HepG2 (cell line): ENCODE measurements at regions not wholly inside any gene's neighbourhood (a gene's known extent, or its start where the extent isn't known, plus 50 kb on each side); places are given as distances from the start of the nearest gene placed in this dataset.

Experiments used
- ATAC-seq: fragments of 200-7000 bp; cut with Tn5 transposase; 3 replicates; pipeline ENCODE4 v1.9.1; 2020; ENCODE audit warnings: mild to moderate bottlenecking, moderate library complexity
- BruUV-seq: library from RNA; stranded (reverse); fragments of 400-500 nt; replicated peaks from 2 replicates; lab custom pipeline; 2021; lab: Mats Ljungman, UMichigan
- CTCF ChIA-PET: fragments of 300-600 bp; formaldehyde crosslinking; extraction: SDS; loops from one replicate; lab custom pipeline; 2021; ENCODE audit warnings: low total read pairs, inconsistent platforms, low intra/inter-chr PET ratio; lab: Yijun Ruan, JAX
- POLR2A ChIA-PET: fragments of 350-600 bp; sonication (Branson Sonifier 250); formaldehyde crosslinking; loops from one replicate; lab custom pipeline; 2020; ENCODE audit warnings: antibody characterized with exemption, inconsistent platforms; lab: Yijun Ruan, JAX
- DNase-seq: peaks from one replicate; pipeline ENCODE4 v3.0.0-alpha.2; 2015; ENCODE audit warnings: low spot score
- FAIRE-seq: peaks from 3 replicates; lab custom pipeline; 2011; peaks lifted over from hg19 to GRCh38; lab: Jason Lieb, UNC
- H2AFZ ChIP-seq: one replicate; pipeline ENCODE4 v1.6.1; 2011; ENCODE audit warnings: low read length, inconsistent platforms
- H3K27ac ChIP-seq: fragments of 300-600 bp; 3 replicates; pipeline ENCODE4 v1.8.0; 2011; ENCODE audit warnings: mixed run types, mild to moderate bottlenecking, mixed read lengths, low read length, inconsistent platforms; ENCODE audit not compliant: insufficient read depth; ENCODE audit errors: extremely low read length
- H3K27me3 ChIP-seq, 2 experiments: fragments of 200-600 bp in 1 of 2; 2 replicates in 1 of 2; 3 replicates in 1 of 2; pipeline versions ENCODE4 v1.6.0 to v1.8.0; 2011; ENCODE audit warnings: low read length in 2 of 2, mild to moderate bottlenecking in 2 of 2, moderate library complexity in 2 of 2, inconsistent platforms in 1 of 2; ENCODE audit not compliant: insufficient read depth in 2 of 2, control insufficient read depth in 1 of 2
- H3K36me3 ChIP-seq, 2 experiments: fragments of 200-600 bp in 1 of 2; replicated peaks in 1 of 2; 2 replicates in 1 of 2; 3 replicates in 1 of 2; pipeline versions ENCODE4 v1.5.1 to v1.8.0; 2011; ENCODE audit warnings: low read length in 2 of 2, inconsistent platforms in 1 of 2; ENCODE audit not compliant: insufficient read depth in 2 of 2, control insufficient read depth in 1 of 2
- H3K4me1 ChIP-seq: 2 replicates; pipeline ENCODE4 v1.5.1; 2012; ENCODE audit warnings: low read length, inconsistent platforms; ENCODE audit not compliant: insufficient read depth
- H3K4me2 ChIP-seq: 2 replicates; pipeline ENCODE4 v1.6.0; 2011; ENCODE audit warnings: low read depth, low read length, inconsistent platforms
- H3K4me3 ChIP-seq, 3 experiments: fragments of 200-600 bp in 1 of 3; sonication (generic), shearing (Covaris generic) in 1 of 3; replicated peaks in 1 of 3; 2 replicates each; pipeline ENCODE4 v1.5.1; 2011 to 2016; ENCODE audit warnings: low read length in 3 of 3, inconsistent platforms in 2 of 3, low read depth in 2 of 3, mild to moderate bottlenecking in 2 of 3, control low read depth in 1 of 3, mixed read lengths in 1 of 3; ENCODE audit not compliant: insufficient read depth in 1 of 3
- H3K79me2 ChIP-seq: one replicate; pipeline ENCODE4 v1.6.1; 2011; ENCODE audit warnings: low read length, inconsistent platforms; ENCODE audit not compliant: insufficient read depth
- H3K9ac ChIP-seq: 2 replicates; pipeline ENCODE4 v1.6.0; 2011; ENCODE audit warnings: mild to moderate bottlenecking, low read depth, low read length, inconsistent platforms; ENCODE audit not compliant: insufficient read depth
- H3K9me3 ChIP-seq: 2 replicates; pipeline ENCODE4 v1.5.1; 2012; ENCODE audit warnings: mild to moderate bottlenecking, low read length
- H4K20me1 ChIP-seq: 2 replicates; pipeline ENCODE4 v1.6.0; 2011; ENCODE audit warnings: inconsistent platforms, mild to moderate bottlenecking, low read length, moderate library complexity; ENCODE audit not compliant: insufficient read depth
- AGO2 ChIP-seq: fragments of 200-400 bp; formaldehyde crosslinking; optimal IDR thresholded peaks from 2 replicates; pipeline ENCODE3; 2017; ENCODE audit warnings: mild to moderate bottlenecking, low read depth, low read length, moderate library complexity
- BORCS8-MEF2B ChIP-seq: sonication (generic); formaldehyde crosslinking; IDR thresholded peaks from 2 replicates; pipeline ENCODE4 v1.8.0; 2022; ENCODE audit warnings: mild to moderate bottlenecking, missing genetic modification reagents
- HES4 ChIP-seq: sonication (generic); formaldehyde crosslinking; IDR thresholded peaks from 2 replicates; pipeline ENCODE4 v1.9.0; 2021; ENCODE audit warnings: mild to moderate bottlenecking, missing genetic modification reagents, borderline replicate concordance
- HNRNPK ChIP-seq: fragments of 200-400 bp; formaldehyde crosslinking; IDR thresholded peaks from 2 replicates; pipeline ENCODE4 v1.6.1; 2018; ENCODE audit warnings: low read length, low read depth, moderate library complexity, mild to moderate bottlenecking; ENCODE audit not compliant: poor library complexity, severe bottlenecking
- IKZF1 ChIP-seq: fragments of 450-650 bp; IDR thresholded peaks from 2 replicates; pipeline ENCODE4 v1.7.1; 2016
- KDM2A ChIP-seq: sonication (generic); formaldehyde crosslinking; IDR thresholded peaks from 2 replicates; pipeline ENCODE4 v1.4.0; 2020; ENCODE audit warnings: low read depth, missing genetic modification reagents, borderline replicate concordance
- SAP130 ChIP-seq: IDR thresholded peaks from 2 replicates; pipeline ENCODE4 v1.6.1; 2016; ENCODE audit warnings: low read depth
- ZBTB43 ChIP-seq: sonication (generic); formaldehyde crosslinking; conservative IDR thresholded peaks from 2 replicates; pipeline ENCODE4 v1.4.0; 2020; ENCODE audit warnings: missing genetic modification reagents
- ZFP37 ChIP-seq: sonication (generic); formaldehyde crosslinking; IDR thresholded peaks from 2 replicates; pipeline ENCODE4 v1.4.0; 2020; ENCODE audit warnings: missing genetic modification reagents, borderline replicate concordance
- ZHX2 ChIP-seq, 2 experiments: sonication (generic) in 1 of 2; formaldehyde crosslinking in 1 of 2; IDR thresholded peaks; 2 replicates each; pipeline versions ENCODE4 v1.6.1 to v1.9.0; 2014 to 2022; ENCODE audit warnings: antibody characterized with exemption in 1 of 2, borderline replicate concordance in 1 of 2, inconsistent platforms in 1 of 2, low read depth in 1 of 2, missing genetic modification reagents in 1 of 2
- ZNF354B ChIP-seq: sonication (generic); formaldehyde crosslinking; IDR thresholded peaks from 2 replicates; pipeline ENCODE4 v1.8.0; 2022; ENCODE audit warnings: mild to moderate bottlenecking, missing genetic modification reagents
- ZNF547 ChIP-seq: sonication (generic); formaldehyde crosslinking; IDR thresholded peaks from 2 replicates; pipeline ENCODE4 v1.5.1; 2020; ENCODE audit warnings: mild to moderate bottlenecking, missing genetic modification reagents
- ZSCAN20 ChIP-seq: sonication (generic); formaldehyde crosslinking; IDR thresholded peaks from 2 replicates; pipeline ENCODE4 v1.4.0; 2020; ENCODE audit warnings: missing genetic modification reagents, mild to moderate bottlenecking, borderline replicate concordance
- WGBS: methylation state at CpG from one replicate; pipeline ENCODE4 v1.1.6; 2017; ENCODE audit warnings: low lambda C conversion rate; 5-methylcytosine and 5-hydroxymethylcytosine counted together
- in situ Hi-C: cut with HindIII; loops from 2 replicates; pipeline ENCODE4 v1.10.0; 2017; ENCODE audit warnings: low pct_unique_long_range_greater_than_20kb; ENCODE audit not compliant: extremely low pct_ligation_motif_present
- intact Hi-C: fragments of 100-400 bp; cut with micrococcal nuclease; formaldehyde crosslinking; loops from one replicate; pipeline ENCODE4 v1.10.0; 2022; ENCODE audit not compliant: unreplicated experiment

GRCh38 chr4:136246876-136247275 is 1285.4 kb downstream of the PCDH18 start:
- BruUV-seq, result no TSS peak
- WGBS, result 2% methylated on average over 2 of the region's 2 CpGs
- Histone ChIP-seq H3K4me1 (no peaks in the 10 kb centered on the region), H3K27me3 (no peaks in the 10 kb centered on the region), H3K4me3 (no peak overlapping the region), H4K20me1 (no peaks in the 10 kb centered on the region), H3K9me3 (no peaks in the 10 kb centered on the region), H2AFZ (no peak overlapping the region), H3K27ac (no peak overlapping the region), H3K4me2 (no peak overlapping the region), H3K36me3 (no peaks in the 10 kb centered on the region), H3K9ac (no peak overlapping the region), H3K79me2 (no peaks in the 10 kb centered on the region)
- DNase-seq (no peak), FAIRE-seq (no peak), ATAC-seq (no peak)
- intact Hi-C loops (no loop called here), in situ Hi-C loops (no loop called here)
- ChIA-PET POLR2A (no interaction called here), CTCF (no interaction called here)
- TF ChIP-seq KDM2A (CRISPR knock-in tag) (no peak), HES4 (CRISPR knock-in tag) (no peak), ZBTB43 (CRISPR knock-in tag) (no peak), ZNF547 (CRISPR knock-in tag) (no peak), ZFP37 (no peak), ZNF354B (CRISPR knock-in tag) (no peak), HNRNPK (no peak), ZSCAN20 (CRISPR knock-in tag) (no peak), ZHX2 (IDR thresholded peaks at IDR 0.05; ENCODE audit: low read depth) (no peak), ZHX2 (CRISPR knock-in tag; IDR thresholded peaks at IDR 0.05; ENCODE audit: borderline replicate concordance) (no peak), AGO2 (no peak), SAP130 (CRISPR knock-in tag) (no peak), IKZF1 (no peak), BORCS8-MEF2B (CRISPR knock-in tag) (no peak)
